HG03439 (cell line): ENCODE measurements at regions not wholly inside any gene's neighbourhood (a gene's known extent, or its start where the extent isn't known, plus 50 kb on each side); places are given as distances from the start of the nearest gene placed in this dataset.

Source experiments
- ATAC-seq: cut with Tn5 transposase; IDR thresholded peaks from one replicate; pipeline ENCODE4 v1.9.1; 2021; ENCODE audit warnings: mild to moderate bottlenecking, moderate library complexity; ENCODE audit not compliant: unreplicated experiment

DNA sequence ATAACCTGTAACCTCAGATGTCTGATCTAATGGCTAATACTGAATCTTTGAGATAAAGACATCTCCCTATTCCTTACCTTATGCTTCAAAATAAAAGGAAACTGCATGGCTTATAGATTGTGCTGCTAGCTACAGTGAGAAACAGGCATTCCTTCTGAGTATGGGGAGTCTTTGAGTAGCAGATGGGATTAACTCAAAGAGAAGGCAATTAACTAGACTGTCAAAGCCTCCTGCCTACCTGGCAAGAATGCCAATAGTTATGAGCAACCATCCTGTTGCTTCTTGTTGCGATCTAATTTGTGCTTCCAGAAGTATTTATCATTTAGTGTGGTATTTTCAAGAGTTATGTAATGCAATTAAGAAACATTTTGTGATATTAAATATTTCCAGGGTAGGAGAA lies 660.0 kb upstream of the TMEFF2 start:
- ATAC-seq: no peak

GRCh38 chr2:192854031-192854430 lies 659.3 kb upstream of the TMEFF2 start:
- ATAC-seq: no peak

- ATAC-seq: no peak
Measured at GRCh38 chr2:192828947-192829346, 634.2 kb upstream of the TMEFF2 start.

GRCh38 chr2:192828175-192828574 lies 633.4 kb upstream of the TMEFF2 start:
- no peak for ATAC-seq

GRCh38 chr2:192827735-192828134 lies 633.0 kb upstream of the TMEFF2 start:
- no peak for ATAC-seq

GRCh38 chr2:192814376-192814775 lies 619.6 kb upstream of the TMEFF2 start:
- no peak for ATAC-seq

GRCh38 chr2:192813341-192813740 lies 618.6 kb upstream of the TMEFF2 start:
- no peak for ATAC-seq

- ATAC-seq: no peak
Measured at GRCh38 chr2:192809173-192809572, 614.4 kb upstream of the TMEFF2 start.

GRCh38 chr2:192783643-192784042 lies 588.9 kb upstream of the TMEFF2 start:
- ATAC-seq: no peak

DNA sequence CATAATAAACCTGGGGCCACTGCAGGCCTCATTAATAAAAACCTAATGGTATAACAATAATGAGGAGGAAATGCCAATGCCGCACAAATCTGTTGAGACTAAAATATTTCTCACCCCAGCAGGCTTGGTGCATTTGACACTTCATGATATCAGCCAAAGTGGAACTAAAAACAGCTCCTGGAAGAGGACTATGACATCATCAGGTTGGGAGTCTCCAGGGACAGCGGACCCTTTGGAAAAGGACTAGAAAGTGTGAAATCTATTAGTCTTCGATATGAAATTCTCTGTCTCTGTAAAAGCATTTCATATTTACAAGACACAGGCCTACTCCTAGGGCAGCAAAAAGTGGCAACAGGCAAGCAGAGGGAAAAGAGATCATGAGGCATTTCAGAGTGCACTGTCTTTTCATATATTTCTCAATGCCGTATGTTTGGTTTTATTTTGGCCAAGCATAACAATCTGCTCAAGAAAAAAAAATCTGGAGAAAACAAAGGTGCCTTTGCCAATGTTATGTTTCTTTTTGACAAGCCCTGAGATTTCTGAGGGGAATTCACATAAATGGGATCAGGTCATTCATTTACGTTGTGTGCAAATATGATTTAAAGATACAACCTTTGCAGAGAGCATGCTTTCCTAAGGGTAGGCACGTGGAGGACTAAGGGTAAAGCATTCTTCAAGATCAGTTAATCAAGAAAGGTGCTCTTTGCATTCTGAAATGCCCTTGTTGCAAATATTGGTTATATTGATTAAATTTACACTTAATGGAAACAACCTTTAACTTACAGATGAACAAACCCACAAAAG lies 580.9 kb upstream of the TMEFF2 start:
- ATAC-seq: no peak

DNA sequence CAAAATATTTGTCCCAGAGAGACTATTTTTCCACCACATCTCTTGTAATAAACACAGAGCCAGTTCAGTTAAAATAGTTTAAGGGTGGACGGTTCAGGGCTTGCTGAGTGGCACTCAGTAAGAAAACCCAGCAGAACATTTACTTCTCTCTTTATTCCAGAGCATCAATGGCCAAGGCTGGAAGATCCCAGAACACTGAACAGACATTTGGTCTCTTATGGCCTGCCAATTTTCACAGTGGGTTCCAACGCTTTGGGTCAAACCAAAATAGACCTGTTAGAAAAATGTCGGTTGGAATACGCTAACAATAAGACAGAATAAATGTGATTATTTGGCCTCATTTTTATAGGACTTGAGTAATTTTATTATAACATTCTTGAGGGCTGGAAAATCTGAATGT lies 580.3 kb upstream of the TMEFF2 start:
- no peak for ATAC-seq

DNA sequence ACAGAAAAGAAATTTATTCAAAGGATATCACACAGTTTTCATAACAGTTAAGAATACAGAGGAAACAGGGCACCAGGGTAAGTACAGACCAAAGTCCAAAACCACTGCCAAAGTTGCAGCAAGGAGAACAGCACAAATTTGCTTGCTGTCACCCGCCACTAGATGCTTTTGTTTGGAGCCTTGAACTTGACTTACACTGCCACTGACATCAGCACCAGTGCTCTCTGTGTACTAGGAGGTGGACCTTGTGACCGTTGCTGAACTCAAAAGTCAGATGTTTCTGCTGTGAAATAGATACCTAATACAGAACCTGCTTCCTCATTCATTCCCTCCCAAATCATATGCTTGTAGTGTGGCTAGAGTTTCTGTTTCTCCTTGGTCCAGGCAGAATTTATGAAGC lies 578.3 kb upstream of the TMEFF2 start:
- no peak for ATAC-seq

GRCh38 chr2:192749611-192750200 lies 555.0 kb upstream of the TMEFF2 start:
- ATAC-seq: no peak

GRCh38 chr2:192741889-192742288 lies 547.2 kb upstream of the TMEFF2 start:
- no peak for ATAC-seq

GRCh38 chr2:192735447-192735846 lies 540.7 kb upstream of the TMEFF2 start:
- no peak for ATAC-seq

- ATAC-seq: no peak
Measured at GRCh38 chr2:192729369-192729768, 534.6 kb upstream of the TMEFF2 start.

DNA sequence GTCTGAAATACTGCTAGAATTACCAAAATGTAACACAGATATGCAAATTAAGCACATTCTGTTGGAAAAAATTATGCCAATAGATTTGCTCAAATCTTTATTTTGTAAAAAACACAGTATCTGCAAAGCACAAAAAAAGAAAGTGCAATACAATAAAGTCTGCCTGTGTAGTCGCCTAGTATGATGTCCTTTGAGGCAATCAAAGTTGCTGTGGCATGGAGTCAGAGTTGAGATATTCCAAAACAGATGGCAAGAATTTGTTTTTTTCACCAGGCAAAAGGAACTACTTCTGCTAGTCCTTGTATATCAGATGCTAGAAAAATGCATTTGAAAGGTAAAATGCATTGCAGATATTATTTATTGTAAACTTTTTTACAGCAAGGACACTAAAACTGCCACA lies 531.3 kb upstream of the TMEFF2 start:
- no peak for ATAC-seq

DNA sequence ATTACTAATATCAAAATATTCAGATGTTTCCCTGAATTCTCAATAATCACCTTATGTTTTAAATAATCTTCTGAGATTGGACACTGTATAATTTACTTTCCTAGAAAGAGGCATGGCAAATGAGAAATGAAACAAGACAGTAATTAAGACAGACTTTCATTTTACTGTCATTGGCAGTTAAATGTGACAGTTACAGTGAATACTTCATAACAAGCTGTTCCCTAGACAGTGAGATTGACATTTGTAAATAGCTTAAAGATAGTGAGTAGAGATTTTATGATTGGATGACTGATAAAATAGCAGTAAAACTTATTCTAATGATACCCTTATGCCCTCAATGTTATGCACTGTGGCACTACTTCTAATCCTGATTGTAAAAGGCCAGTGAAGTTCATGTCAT lies 524.9 kb upstream of the TMEFF2 start:
- ATAC-seq: no peak

DNA sequence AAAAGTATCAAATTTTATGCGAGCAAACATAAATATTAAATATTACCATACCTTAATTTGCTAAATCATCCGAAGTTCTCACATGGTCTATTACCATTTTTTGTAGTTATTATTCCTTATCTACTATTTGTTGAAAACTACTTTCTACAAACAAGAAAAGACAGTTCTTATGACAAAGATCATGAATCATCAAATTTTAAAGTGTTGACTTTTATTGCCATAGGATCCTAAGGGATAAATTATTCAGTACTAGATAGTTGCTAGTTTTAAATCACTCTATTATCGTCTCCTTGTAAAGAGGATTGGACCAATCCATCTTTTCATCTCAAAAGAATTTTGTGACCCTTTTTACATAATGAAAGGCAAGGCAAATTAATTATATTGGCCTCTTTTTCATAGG lies 523.6 kb upstream of the TMEFF2 start:
- no peak for ATAC-seq

- ATAC-seq: no peak
Measured at GRCh38 chr2:192700934-192701333, 506.2 kb upstream of the TMEFF2 start.

- ATAC-seq: no peak
Measured at GRCh38 chr2:192697880-192698279, 503.1 kb upstream of the TMEFF2 start.

DNA sequence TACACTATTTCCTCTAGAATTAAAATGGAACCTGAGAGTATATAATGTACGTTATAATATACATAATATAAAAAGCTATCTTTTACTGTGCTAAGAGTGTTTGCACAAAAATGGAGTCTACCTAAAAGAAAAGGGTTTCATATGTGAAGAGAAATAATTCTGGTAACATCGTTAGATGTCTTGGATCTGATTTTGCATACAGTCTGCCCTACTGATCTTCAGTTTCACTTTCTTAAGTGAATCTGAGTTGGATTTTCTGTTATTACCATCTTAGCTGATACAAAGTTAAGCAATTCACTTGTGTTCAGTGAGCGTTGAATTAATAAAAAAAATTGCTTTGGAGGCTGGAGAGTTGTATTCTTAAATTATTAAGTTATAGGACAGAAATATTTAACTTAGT lies 502.1 kb upstream of the TMEFF2 start:
- ATAC-seq: no peak

- ATAC-seq: no peak
Measured at GRCh38 chr2:192687015-192687414, 492.3 kb upstream of the TMEFF2 start.
